Neural cell (in vitro differentiated cells): ENCODE measurements at regions not wholly inside any gene's neighbourhood (a gene's known extent, or its start where the extent isn't known, plus 50 kb on each side); places are given as distances from the start of the nearest gene placed in this dataset.

Experiments used
- EP300 ChIP-seq: fragments of 450-650 bp; conservative IDR thresholded peaks from 2 replicates; pipeline ENCODE4 v1.6.1; 2014; ENCODE audit warnings: antibody characterized with exemption, mild to moderate bottlenecking, moderate library complexity; ENCODE audit not compliant: poor library complexity, severe bottlenecking
- EZH2 ChIP-seq: fragments of 200-600, 300-800 bp; shearing (Covaris generic), sonication (generic); IDR thresholded peaks from 2 replicates; pipeline ENCODE4 v1.6.1; 2014; ENCODE audit warnings: antibody characterized with exemption, low read length, borderline replicate concordance, mild to moderate bottlenecking; ENCODE audit not compliant: insufficient read depth, poor library complexity, severe bottlenecking
- RAD21 ChIP-seq: fragments of 450-650 bp; conservative IDR thresholded peaks from 2 replicates; pipeline ENCODE4 v1.6.1; 2014; ENCODE audit warnings: antibody characterized with exemption, mild to moderate bottlenecking, moderate library complexity

DNA sequence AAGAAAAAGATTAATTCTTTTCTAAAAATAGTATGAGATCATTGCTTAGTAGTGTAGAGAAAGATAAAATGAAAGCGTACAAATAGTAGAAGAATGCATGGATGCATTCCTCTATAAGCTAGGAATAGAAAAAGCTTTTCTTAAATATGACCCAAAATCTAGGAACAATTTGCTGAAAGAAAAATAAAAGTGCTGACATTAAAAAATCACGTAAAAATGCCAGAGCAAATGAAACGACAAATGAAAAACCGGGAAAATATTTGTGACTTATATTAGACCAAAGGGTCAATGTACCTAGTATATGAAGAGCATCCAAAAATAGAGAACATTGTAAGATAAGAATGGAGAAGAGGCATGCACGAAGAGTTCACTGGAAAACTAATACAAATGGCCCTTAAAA lies 149.5 kb upstream of the MON1B start:
- no peak for TF ChIP-seq EZH2
- no peak for TF ChIP-seq RAD21
- no peak for TF ChIP-seq EP300
